ENCODE measurements at regions not wholly inside any gene's neighbourhood (a gene's known extent, or its start where the extent isn't known, plus 50 kb on each side); places are given as distances from the start of the nearest gene placed in this dataset.

GRCh38 chr20:24830649-24831048, 118.4 kb upstream of the CST7 start:
- Histone ChIP-seq H3K4me2 (no peak overlapping the region), H3K4me1 (no peaks in the 10 kb centered on the region), H3K9me3 (no peaks in the 10 kb centered on the region), H3K4me3 (no peak overlapping the region), H3K27ac (no peak overlapping the region)
- ATAC-seq (no peak), DNase-seq (ENCODE audit: low read depth in 1 of 2, low spot score in 1 of 2) (no peak), FAIRE-seq (no peak)
- no peak for TF ChIP-seq TP53 (CRISPR knock-in tag; IDR thresholded peaks at IDR 0.05)
- no peak for TF ChIP-seq FOXS1 (CRISPR knock-in tag; IDR thresholded peaks at IDR 0.05)
- TF ChIP-seq PHF8 (IDR thresholded peaks at IDR 0.05; ENCODE audit: borderline replicate concordance, low read depth), result no peak
- POLR2A ChIA-PET, result no interaction called here
- CTCF ChIA-PET, result interaction anchor here (1.4 kb wide), 1 partner anchor 9 kb away, joined by 3 read pairs; no protein-coding TSS in a partner anchor
- WGBS (ENCODE audit: missing lambda C conversion rate), result 63% methylated on average over 3 of the region's 3 CpGs

DNA sequence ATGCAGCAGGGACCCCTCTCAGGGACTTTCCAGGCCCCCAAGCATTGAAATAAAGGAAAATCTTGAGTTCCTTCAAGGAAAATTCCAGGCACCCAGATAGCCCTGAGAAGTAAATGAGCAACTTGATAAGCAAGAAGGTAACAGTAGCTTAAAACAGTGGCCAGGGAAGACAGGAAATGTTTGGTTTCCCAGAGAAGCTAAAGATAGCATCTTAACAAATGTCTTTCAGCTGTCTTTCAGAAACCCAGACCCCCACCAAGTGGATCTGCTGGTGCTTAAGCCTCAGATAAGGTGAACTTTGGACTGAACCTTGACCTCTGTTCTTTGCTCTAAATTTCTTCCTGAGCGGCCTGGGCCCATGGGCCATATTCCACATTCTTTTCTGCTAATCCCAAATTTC, 117.8 kb upstream of the CST7 start:
- Histone ChIP-seq H3K9me3 (no peaks in the 10 kb centered on the region), H3K4me2 (no peak overlapping the region), H3K27ac (no peak overlapping the region), H3K4me3 (no peak overlapping the region), H3K4me1 (no peaks in the 10 kb centered on the region)
- 76% methylated on average over 1 of the region's 1 CpG for WGBS (ENCODE audit: missing lambda C conversion rate)
- TF ChIP-seq USF2 (IDR thresholded peaks at IDR 0.05) (no peak), GATA3 (IDR thresholded peaks at IDR 0.05; ENCODE audit: borderline replicate concordance) (no peak), EP300 (IDR thresholded peaks at IDR 0.05) (no peak), HES2 (IDR thresholded peaks at IDR 0.05) (no peak), PBX3 (IDR thresholded peaks at IDR 0.05) (no peak), RAD21 (conservative IDR thresholded peaks at IDR 0.05 in 1 of 2, IDR thresholded peaks at IDR 0.05 in 1 of 2) (no peak), JUN (IDR thresholded peaks at IDR 0.05) (no peak), PHF8 (IDR thresholded peaks at IDR 0.05; ENCODE audit: borderline replicate concordance, low read depth) (no peak), JUNB (IDR thresholded peaks at IDR 0.05) (no peak), HOXA7 (CRISPR knock-in tag; IDR thresholded peaks at IDR 0.05) (no peak), POLR2AphosphoS2 (conservative IDR thresholded peaks at IDR 0.05; ENCODE audit: low read length) (no peak)
- TF ChIP-seq, protein P1, sequence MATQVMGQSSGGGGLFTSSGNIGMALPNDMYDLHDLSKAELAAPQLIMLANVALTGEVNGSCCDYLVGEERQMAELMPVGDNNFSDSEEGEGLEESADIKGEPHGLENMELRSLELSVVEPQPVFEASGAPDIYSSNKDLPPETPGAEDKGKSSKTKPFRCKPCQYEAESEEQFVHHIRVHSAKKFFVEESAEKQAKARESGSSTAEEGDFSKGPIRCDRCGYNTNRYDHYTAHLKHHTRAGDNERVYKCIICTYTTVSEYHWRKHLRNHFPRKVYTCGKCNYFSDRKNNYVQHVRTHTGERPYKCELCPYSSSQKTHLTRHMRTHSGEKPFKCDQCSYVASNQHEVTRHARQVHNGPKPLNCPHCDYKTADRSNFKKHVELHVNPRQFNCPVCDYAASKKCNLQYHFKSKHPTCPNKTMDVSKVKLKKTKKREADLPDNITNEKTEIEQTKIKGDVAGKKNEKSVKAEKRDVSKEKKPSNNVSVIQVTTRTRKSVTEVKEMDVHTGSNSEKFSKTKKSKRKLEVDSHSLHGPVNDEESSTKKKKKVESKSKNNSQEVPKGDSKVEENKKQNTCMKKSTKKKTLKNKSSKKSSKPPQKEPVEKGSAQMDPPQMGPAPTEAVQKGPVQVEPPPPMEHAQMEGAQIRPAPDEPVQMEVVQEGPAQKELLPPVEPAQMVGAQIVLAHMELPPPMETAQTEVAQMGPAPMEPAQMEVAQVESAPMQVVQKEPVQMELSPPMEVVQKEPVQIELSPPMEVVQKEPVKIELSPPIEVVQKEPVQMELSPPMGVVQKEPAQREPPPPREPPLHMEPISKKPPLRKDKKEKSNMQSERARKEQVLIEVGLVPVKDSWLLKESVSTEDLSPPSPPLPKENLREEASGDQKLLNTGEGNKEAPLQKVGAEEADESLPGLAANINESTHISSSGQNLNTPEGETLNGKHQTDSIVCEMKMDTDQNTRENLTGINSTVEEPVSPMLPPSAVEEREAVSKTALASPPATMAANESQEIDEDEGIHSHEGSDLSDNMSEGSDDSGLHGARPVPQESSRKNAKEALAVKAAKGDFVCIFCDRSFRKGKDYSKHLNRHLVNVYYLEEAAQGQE (IDR thresholded peaks at IDR 0.05), result no peak
- TF ChIP-seq, protein P2, sequence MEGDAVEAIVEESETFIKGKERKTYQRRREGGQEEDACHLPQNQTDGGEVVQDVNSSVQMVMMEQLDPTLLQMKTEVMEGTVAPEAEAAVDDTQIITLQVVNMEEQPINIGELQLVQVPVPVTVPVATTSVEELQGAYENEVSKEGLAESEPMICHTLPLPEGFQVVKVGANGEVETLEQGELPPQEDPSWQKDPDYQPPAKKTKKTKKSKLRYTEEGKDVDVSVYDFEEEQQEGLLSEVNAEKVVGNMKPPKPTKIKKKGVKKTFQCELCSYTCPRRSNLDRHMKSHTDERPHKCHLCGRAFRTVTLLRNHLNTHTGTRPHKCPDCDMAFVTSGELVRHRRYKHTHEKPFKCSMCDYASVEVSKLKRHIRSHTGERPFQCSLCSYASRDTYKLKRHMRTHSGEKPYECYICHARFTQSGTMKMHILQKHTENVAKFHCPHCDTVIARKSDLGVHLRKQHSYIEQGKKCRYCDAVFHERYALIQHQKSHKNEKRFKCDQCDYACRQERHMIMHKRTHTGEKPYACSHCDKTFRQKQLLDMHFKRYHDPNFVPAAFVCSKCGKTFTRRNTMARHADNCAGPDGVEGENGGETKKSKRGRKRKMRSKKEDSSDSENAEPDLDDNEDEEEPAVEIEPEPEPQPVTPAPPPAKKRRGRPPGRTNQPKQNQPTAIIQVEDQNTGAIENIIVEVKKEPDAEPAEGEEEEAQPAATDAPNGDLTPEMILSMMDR (IDR thresholded peaks at IDR 0.05), result no peak
- ATAC-seq (no peak), DNase-seq (ENCODE audit: low read depth in 1 of 2, low spot score in 1 of 2) (no peak), FAIRE-seq (no peak)
- POLR2A ChIA-PET, result no interaction called here
- CTCF ChIA-PET, result interaction anchor here (0.7 to 1.4 kb wide), 3 partner anchors 8 to 87 kb away, joined by 3 read pairs; no protein-coding TSS in a partner anchor

DNA sequence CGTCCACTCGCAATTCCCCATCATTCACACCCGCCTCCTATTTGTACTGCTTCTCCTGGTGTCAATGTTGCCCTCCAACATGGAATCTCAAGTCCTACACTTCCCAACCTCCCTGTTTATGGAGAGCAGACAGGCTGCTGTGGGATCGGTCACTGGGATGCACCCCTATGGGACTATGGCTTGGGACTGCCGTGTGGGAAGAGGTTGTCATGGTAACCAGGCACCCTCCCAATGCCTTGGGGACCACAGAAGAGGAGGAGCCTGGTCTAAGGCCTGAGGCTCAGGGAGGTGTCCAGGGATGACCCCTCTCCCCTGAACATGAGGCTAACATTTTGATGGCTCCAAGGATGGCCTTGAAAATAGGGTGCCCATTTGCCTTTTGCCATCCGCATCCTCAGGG, 116.6 kb upstream of the CST7 start:
- WGBS (ENCODE audit: missing lambda C conversion rate), result 52% methylated on average over 6 of the region's 6 CpGs

More for the DNA sequence above, 116.6 kb upstream of the CST7 start:
- FAIRE-seq (no peak), DNase-seq (ENCODE audit: low read depth in 1 of 2, low spot score in 1 of 2) (no peak), ATAC-seq (no peak)
- CTCF ChIA-PET, result no interaction called here
- no peaks in the 10 kb centered on the region for H3K4me1 ChIP-seq
- H3K9me3 ChIP-seq, result no peaks in the 10 kb centered on the region
- POLR2A ChIA-PET, result no interaction called here
- no peak overlapping the region for H3K4me2 ChIP-seq
- H3K4me3 ChIP-seq, result no peak overlapping the region
- H3K27ac ChIP-seq, result no peak overlapping the region
- no peak for TF ChIP-seq EHF (CRISPR knock-in tag; IDR thresholded peaks at IDR 0.05)
- TF ChIP-seq, protein P2 (IDR thresholded peaks at IDR 0.05), result no peak
- no peak for TF ChIP-seq POLR2A (IDR thresholded peaks at IDR 0.05; ENCODE audit: low read length)
- no peak for TF ChIP-seq ATOH8 (CRISPR knock-in tag; IDR thresholded peaks at IDR 0.05; ENCODE audit: low read depth)
- TF ChIP-seq MYC (IDR thresholded peaks at IDR 0.05; ENCODE audit: borderline replicate concordance, low read length), result no peak
- no peak for TF ChIP-seq ESRRA (IDR thresholded peaks at IDR 0.05; ENCODE audit: borderline replicate concordance, low read length)

All from A549 (cell line).